ENCODE measurements at regions not wholly inside any gene's neighbourhood (a gene's known extent, or its start where the extent isn't known, plus 50 kb on each side); places are given as distances from the start of the nearest gene placed in this dataset.

- TF ChIP-seq EZH2 (IDR thresholded peaks at IDR 0.05; ENCODE audit: low read length): no peak
- no peak for TF ChIP-seq CTCF (optimal IDR thresholded peaks at IDR 0.05 in 1 of 3, IDR thresholded peaks at IDR 0.05 in 1 of 3, conservative IDR thresholded peaks at IDR 0.05 in 1 of 3; ENCODE audit: extremely low read depth in 1 of 3, insufficient read depth in 2 of 3, low read length in 3 of 3)
Measured at GRCh38 chr17:79558091-79558900, 52.6 kb downstream of the RBFOX3 start.

All from keratinocyte (primary cell).